Gastroesophageal sphincter (tissue), 4 donors: ENCODE measurements at regions not wholly inside any gene's neighbourhood (a gene's known extent, or its start where the extent isn't known, plus 50 kb on each side); places are given as distances from the start of the nearest gene placed in this dataset.
"Not testable (repeated sequence)": the region's sequence is repeated elsewhere in the genome, so short reads cannot be mapped to it uniquely, and the experiment has no call there.

Experiments used
- ATAC-seq: fragments of 150-250 bp; one replicate; pipeline ENCODE4 v1.9.1; 2016; ENCODE audit warnings: mild to moderate bottlenecking, moderate library complexity
- H3K27ac ChIP-seq, 4 donors: fragments of 200-600 bp; sonication (generic) in 3 of 4; 1 replicate in 3 of 4; 2 replicates in 1 of 4; pipeline ENCODE4 v1.5.1; 2016 to 2019
- H3K27me3 ChIP-seq: fragments of 200-600 bp; sonication (generic); one replicate; pipeline ENCODE4 v1.5.1; 2019
- H3K36me3 ChIP-seq, 2 donors: fragments of 200-600 bp; sonication (generic); one replicate each; pipeline ENCODE4 v1.5.1; 2019; ENCODE audit warnings: control low read depth in 1 of 2
- H3K4me1 ChIP-seq, 3 donors: fragments of 200-600 bp; sonication (generic); 1 replicate in 2 of 3; 2 replicates in 1 of 3; pipeline ENCODE4 v1.5.1; 2016 to 2019; ENCODE audit warnings: control low read depth in 2 of 3
- H3K4me3 ChIP-seq, 2 donors: fragments of 200-600 bp; sonication (generic); one replicate each; pipeline ENCODE4 v1.5.1; 2019; ENCODE audit warnings: mild to moderate bottlenecking in 1 of 2, moderate library complexity in 1 of 2
- H3K9me3 ChIP-seq, 3 donors: fragments of 200-600 bp; sonication (generic); one replicate each; pipeline ENCODE4 v1.5.1; 2017 to 2019; ENCODE audit warnings: control low read depth in 2 of 3
- CTCF ChIP-seq, 4 experiments: fragments of 200-600 bp in 2 of 4; fragments of 450-650 bp in 2 of 4; sonication (generic) in 1 of 4; IDR thresholded peaks; one replicate each; pipeline ENCODE4 v1.5.1; 2017 to 2019; ENCODE audit warnings: antibody characterized with exemption in 4 of 4, mild to moderate bottlenecking in 2 of 4, moderate library complexity in 2 of 4
- EP300 ChIP-seq: sonication (generic); formaldehyde crosslinking; IDR thresholded peaks from one replicate; pipeline ENCODE4 v1.6.1; 2017; ENCODE audit warnings: antibody characterized with exemption, mild to moderate bottlenecking
- POLR2A ChIP-seq, 2 donors: fragments of 450-650 bp; IDR thresholded peaks; one replicate each; pipeline ENCODE4 v1.6.1; 2017; ENCODE audit warnings: antibody characterized with exemption in 2 of 2, mild to moderate bottlenecking in 2 of 2, moderate library complexity in 1 of 2
- POLR2AphosphoS5 ChIP-seq: sonication (generic); formaldehyde crosslinking; IDR thresholded peaks from one replicate; pipeline ENCODE4 v1.6.1; 2017; ENCODE audit warnings: antibody characterized with exemption
- WGBS, 2 donors: methylation state at CpG; one replicate each; pipeline ENCODE4 v1.1.5; 2018; ENCODE audit warnings: low coverage in 1 of 2; 5-methylcytosine and 5-hydroxymethylcytosine counted together

DNA sequence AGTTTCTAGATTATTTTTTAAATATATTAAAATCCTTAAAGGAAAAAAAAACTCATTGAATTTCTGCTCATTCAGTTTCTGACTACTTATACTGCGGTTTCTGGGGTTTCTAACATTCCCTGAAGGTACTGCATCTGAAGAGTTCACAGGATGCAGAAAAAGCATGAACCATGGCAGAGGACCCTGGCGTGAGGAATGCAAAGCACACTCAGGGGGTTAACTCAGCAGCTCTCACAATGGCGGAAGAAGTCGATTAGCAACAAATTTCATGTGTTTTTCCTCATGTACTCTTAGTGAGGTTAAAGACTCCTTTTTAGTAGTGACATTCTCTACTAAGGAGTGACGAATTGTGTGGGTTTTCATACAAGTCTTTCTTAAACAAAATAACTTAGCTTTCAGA is 975.6 kb downstream of the NCAM2 start:
- WGBS, 2 donors: 32 to 37% methylated on average over 5 of the region's 5 CpGs
- no peaks in the 10 kb centered on the region for H3K36me3 ChIP-seq
- H3K9me3 ChIP-seq: no peaks in the 10 kb centered on the region
- no peak for ATAC-seq
- H3K27me3 ChIP-seq: no peaks in the 10 kb centered on the region
- H3K4me3 ChIP-seq: no peak overlapping the region
- H3K27ac ChIP-seq: no peak overlapping the region
- TF ChIP-seq EP300 (no peak), POLR2AphosphoS5 (no peak), POLR2A (IDR thresholded peaks at IDR 0.05) (no peak), CTCF (IDR thresholded peaks at IDR 0.05) (no peak)
- no peaks in the 10 kb centered on the region for H3K4me1 ChIP-seq

DNA sequence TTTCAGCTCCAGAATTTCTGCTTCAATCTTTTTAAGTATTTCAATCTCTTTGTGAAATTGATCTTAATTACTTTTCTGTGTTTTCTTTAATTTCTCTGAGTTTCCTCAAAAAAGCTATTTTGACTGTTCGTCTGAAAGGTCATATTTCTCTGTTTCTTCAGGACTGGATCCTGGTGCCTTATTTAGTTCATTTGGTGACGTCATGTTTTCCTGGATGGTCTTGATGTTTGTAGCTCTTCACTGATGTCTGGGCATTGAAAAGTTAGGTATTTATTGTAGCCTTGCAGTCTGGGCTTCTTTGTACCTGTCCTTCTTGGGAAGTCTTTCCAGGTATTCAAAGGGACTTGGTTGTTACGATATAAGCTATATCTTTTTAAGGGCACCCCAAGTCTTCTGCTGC is 998.7 kb downstream of the NCAM2 start:
- WGBS, 2 donors: 68 to 81% methylated on average over 2 to 3 of the region's 3 CpGs
- H3K27me3 ChIP-seq: no peaks in the 10 kb centered on the region
- no peak overlapping the region for H3K27ac ChIP-seq
- no peaks in the 10 kb centered on the region for H3K9me3 ChIP-seq
- no peaks in the 10 kb centered on the region for H3K4me1 ChIP-seq
- H3K4me3 ChIP-seq: no peak overlapping the region
- ATAC-seq: no peak
- no peaks in the 10 kb centered on the region for H3K36me3 ChIP-seq
- TF ChIP-seq EP300 (no peak), POLR2A (IDR thresholded peaks at IDR 0.05) (no peak), POLR2AphosphoS5 (no peak), CTCF (IDR thresholded peaks at IDR 0.05) (no peak)

- TF ChIP-seq CTCF (IDR thresholded peaks at IDR 0.05) (no peak), POLR2AphosphoS5 (no peak), EP300 (no peak), POLR2A (IDR thresholded peaks at IDR 0.05) (no peak)
- Histone ChIP-seq H3K4me3 (no peak overlapping the region), H3K4me1 (no peaks in the 10 kb centered on the region), H3K27me3 (no peaks in the 10 kb centered on the region), H3K9me3 (no peaks in the 10 kb centered on the region), H3K27ac (no peak overlapping the region), H3K36me3 (no peaks in the 10 kb centered on the region)
- no peak for ATAC-seq
Measured at GRCh38 chr21:21997390-21998333, 999.5 kb downstream of the NCAM2 start.

- TF ChIP-seq CTCF (IDR thresholded peaks at IDR 0.05): no peak
- no peak for TF ChIP-seq POLR2A (IDR thresholded peaks at IDR 0.05)
- no peak for TF ChIP-seq EP300
- no peak for TF ChIP-seq POLR2AphosphoS5
- Histone ChIP-seq H3K4me1 (no peaks in the 10 kb centered on the region), H3K27me3 (no peaks in the 10 kb centered on the region), H3K4me3 (no peak overlapping the region), H3K27ac (no peak overlapping the region), H3K36me3 (no peaks in the 10 kb centered on the region), H3K9me3 (no peaks in the 10 kb centered on the region)
- 50% methylated on average over 1 of the region's 1 CpG; no CpG with 5 or more reads in 1 of the 2 donors for WGBS, 2 donors
- ATAC-seq: no peak
Measured at GRCh38 chr21:22019766-22020165, 1021.6 kb downstream of the NCAM2 start.

GRCh38 chr21:22020221-22020620 is 1022.0 kb downstream of the NCAM2 start:
- H3K27ac ChIP-seq: no peak overlapping the region
- ATAC-seq: no peak
- WGBS, 2 donors: 10 to 14% methylated on average over 2 to 3 of the region's 3 CpGs
- no peaks in the 10 kb centered on the region for H3K27me3 ChIP-seq
- no peaks in the 10 kb centered on the region for H3K36me3 ChIP-seq
- H3K4me1 ChIP-seq: no peaks in the 10 kb centered on the region
- TF ChIP-seq POLR2A (IDR thresholded peaks at IDR 0.05): no peak
- TF ChIP-seq EP300: no peak
- TF ChIP-seq POLR2AphosphoS5: no peak
- H3K4me3 ChIP-seq: no peak overlapping the region
- H3K9me3 ChIP-seq: no peaks in the 10 kb centered on the region

DNA sequence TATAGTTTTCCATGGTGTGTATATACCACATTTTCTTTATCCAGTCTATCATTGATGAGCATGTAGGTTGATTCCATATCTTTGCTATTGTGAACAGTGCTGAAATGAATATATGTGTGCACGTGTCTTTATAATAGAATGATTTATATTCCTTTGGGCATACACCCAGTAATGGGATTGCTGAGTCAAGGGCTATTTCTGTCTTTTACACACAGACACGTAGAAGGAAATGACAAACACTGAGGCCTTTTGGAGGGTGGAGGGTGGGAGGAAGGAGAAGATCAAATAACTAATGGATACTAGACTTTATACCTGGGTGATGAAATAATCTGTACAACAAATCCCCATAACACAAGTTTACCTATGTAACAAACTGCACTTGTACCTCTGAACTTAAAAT is 1025.7 kb downstream of the NCAM2 start:
- not testable (repeated sequence) for H3K27me3 ChIP-seq, H3K36me3 ChIP-seq, H3K27ac ChIP-seq, ATAC-seq, H3K9me3 ChIP-seq, H3K4me3 ChIP-seq, H3K4me1 ChIP-seq
- 37 to 72% methylated on average over 2 of the region's 2 CpGs for WGBS, 2 donors
